ENCODE measurements at regions not wholly inside any gene's neighbourhood (a gene's known extent, or its start where the extent isn't known, plus 50 kb on each side); places are given as distances from the start of the nearest gene placed in this dataset.
"Not testable (repeated sequence)": the region's sequence is repeated elsewhere in the genome, so short reads cannot be mapped to it uniquely, and the experiment has no call there.

- in situ Hi-C loops (cut with MboI; ENCODE audit: low sequenced_read_pairs in 4 of 4) = no loop called here
- ATAC-seq = no peak
- Histone ChIP-seq H3K27me3 (no peaks in the 10 kb centered on the region), H3K27ac (no peak overlapping the region), H3K36me3 (no peaks in the 10 kb centered on the region), H3K9me3 (no peaks in the 10 kb centered on the region), H3K4me3 (no peak overlapping the region), H3K4me1 (no peaks in the 10 kb centered on the region)
- DNase-seq = no peak
- TF ChIP-seq, protein P1, sequence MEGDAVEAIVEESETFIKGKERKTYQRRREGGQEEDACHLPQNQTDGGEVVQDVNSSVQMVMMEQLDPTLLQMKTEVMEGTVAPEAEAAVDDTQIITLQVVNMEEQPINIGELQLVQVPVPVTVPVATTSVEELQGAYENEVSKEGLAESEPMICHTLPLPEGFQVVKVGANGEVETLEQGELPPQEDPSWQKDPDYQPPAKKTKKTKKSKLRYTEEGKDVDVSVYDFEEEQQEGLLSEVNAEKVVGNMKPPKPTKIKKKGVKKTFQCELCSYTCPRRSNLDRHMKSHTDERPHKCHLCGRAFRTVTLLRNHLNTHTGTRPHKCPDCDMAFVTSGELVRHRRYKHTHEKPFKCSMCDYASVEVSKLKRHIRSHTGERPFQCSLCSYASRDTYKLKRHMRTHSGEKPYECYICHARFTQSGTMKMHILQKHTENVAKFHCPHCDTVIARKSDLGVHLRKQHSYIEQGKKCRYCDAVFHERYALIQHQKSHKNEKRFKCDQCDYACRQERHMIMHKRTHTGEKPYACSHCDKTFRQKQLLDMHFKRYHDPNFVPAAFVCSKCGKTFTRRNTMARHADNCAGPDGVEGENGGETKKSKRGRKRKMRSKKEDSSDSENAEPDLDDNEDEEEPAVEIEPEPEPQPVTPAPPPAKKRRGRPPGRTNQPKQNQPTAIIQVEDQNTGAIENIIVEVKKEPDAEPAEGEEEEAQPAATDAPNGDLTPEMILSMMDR (IDR thresholded peaks at IDR 0.05 in 4 of 5, conservative IDR thresholded peaks at IDR 0.05 in 1 of 5) = no peak
- no peak for TF ChIP-seq POLR2A (IDR thresholded peaks at IDR 0.05)
- intact Hi-C loops (cut with DNase I; ENCODE audit: low total_unique reads) = no loop called here
Measured at GRCh38 chrX:40530509-40530908, 50.3 kb upstream of the ATP6AP2 start.

GRCh38 chrX:40527543-40527942 lies 53.2 kb upstream of the ATP6AP2 start:
- Histone ChIP-seq H3K9me3 (no peaks in the 10 kb centered on the region), H3K4me3 (no peak overlapping the region), H3K27me3 (no peaks in the 10 kb centered on the region), H3K36me3 (no peaks in the 10 kb centered on the region), H3K4me1 (no peaks in the 10 kb centered on the region), H3K27ac (no peak overlapping the region)
- in situ Hi-C loops (cut with MboI; ENCODE audit: low sequenced_read_pairs in 4 of 4) (no loop called here), intact Hi-C loops (cut with DNase I; ENCODE audit: low total_unique reads) (no loop called here)
- ATAC-seq = no peak
- DNase-seq = no peak
- no peak for TF ChIP-seq POLR2A (IDR thresholded peaks at IDR 0.05)
- TF ChIP-seq, protein P1 (IDR thresholded peaks at IDR 0.05 in 4 of 5, conservative IDR thresholded peaks at IDR 0.05 in 1 of 5) = no peak

GRCh38 chrX:40526412-40526811 lies 54.4 kb upstream of the ATP6AP2 start:
- peak; percentile 56 to 58 for ATAC-seq
- no peak for DNase-seq
- TF ChIP-seq, protein P1 (IDR thresholded peaks at IDR 0.05 in 4 of 5, conservative IDR thresholded peaks at IDR 0.05 in 1 of 5) = no peak
- no peak for TF ChIP-seq POLR2A (IDR thresholded peaks at IDR 0.05)
- Histone ChIP-seq H3K4me3 (no peak overlapping the region), H3K36me3 (no peaks in the 10 kb centered on the region), H3K4me1 (no peaks in the 10 kb centered on the region), H3K27ac (no peak overlapping the region), H3K9me3 (no peaks in the 10 kb centered on the region), H3K27me3 (no peaks in the 10 kb centered on the region)
- in situ Hi-C loops (cut with MboI; ENCODE audit: low sequenced_read_pairs in 4 of 4) = no loop called here
- intact Hi-C loops (cut with DNase I; ENCODE audit: low total_unique reads) = no loop called here

DNA sequence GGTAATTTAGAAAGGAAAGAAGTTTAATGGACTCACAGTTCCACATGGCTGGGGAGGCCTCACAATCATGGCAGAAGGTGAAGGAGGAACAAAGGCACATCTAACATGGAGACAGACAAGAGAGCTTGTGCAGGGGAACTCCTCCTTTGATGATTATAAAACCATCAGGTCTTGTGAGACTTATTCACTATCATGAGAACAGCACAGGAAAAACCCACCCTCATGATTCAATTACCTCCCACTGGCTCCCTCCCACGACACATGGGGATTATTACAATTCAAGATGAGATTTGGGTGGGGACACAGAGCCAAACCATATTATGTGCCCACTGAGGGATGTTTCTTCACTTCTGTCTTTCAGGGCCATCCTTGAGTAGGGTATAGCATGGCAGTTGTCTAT lies 54.9 kb upstream of the ATP6AP2 start:
- ATAC-seq; H3K9me3 ChIP-seq; in situ Hi-C loops (cut with MboI; ENCODE audit: low sequenced_read_pairs in 4 of 4); H3K4me1 ChIP-seq; H3K27ac ChIP-seq; H3K36me3 ChIP-seq; H3K27me3 ChIP-seq; intact Hi-C loops (cut with DNase I; ENCODE audit: low total_unique reads); DNase-seq; H3K4me3 ChIP-seq: not testable (repeated sequence)

GRCh38 chrX:40524423-40524822 lies 56.3 kb upstream of the ATP6AP2 start:
- Histone ChIP-seq H3K36me3 (no peaks in the 10 kb centered on the region), H3K27ac (no peak overlapping the region), H3K9me3 (no peaks in the 10 kb centered on the region), H3K4me3 (no peak overlapping the region), H3K4me1 (no peaks in the 10 kb centered on the region), H3K27me3 (no peaks in the 10 kb centered on the region)
- in situ Hi-C loops (cut with MboI; ENCODE audit: low sequenced_read_pairs in 4 of 4) = no loop called here
- DNase-seq (no peak), ATAC-seq (no peak)
- TF ChIP-seq, protein P1 (IDR thresholded peaks at IDR 0.05 in 4 of 5, conservative IDR thresholded peaks at IDR 0.05 in 1 of 5) = no peak
- no peak for TF ChIP-seq POLR2A (IDR thresholded peaks at IDR 0.05)
- intact Hi-C loops (cut with DNase I; ENCODE audit: low total_unique reads) = no loop called here
